ENCODE measurements at regions not wholly inside any gene's neighbourhood (a gene's known extent, or its start where the extent isn't known, plus 50 kb on each side); places are given as distances from the start of the nearest gene placed in this dataset.

GRCh38 chr6:74311431-74311830 is 615.4 kb downstream of the CD109 start:
- TF ChIP-seq CTCF (IDR thresholded peaks at IDR 0.05) (no peak), EZH2 (IDR thresholded peaks at IDR 0.05; ENCODE audit: borderline replicate concordance, insufficient read depth, low read depth, low read length, poor library complexity, severe bottlenecking) (no peak)
